Caco-2 (cell line): ENCODE measurements at regions not wholly inside any gene's neighbourhood (a gene's known extent, or its start where the extent isn't known, plus 50 kb on each side); places are given as distances from the start of the nearest gene placed in this dataset.

ENCODE experiments used
- BruUV-seq: library from RNA; stranded (reverse); fragments of 400-500 nt; replicated peaks from 2 replicates; lab custom pipeline; 2021; lab: Mats Ljungman, UMichigan
- CTCF ChIA-PET: fragments of 300-600 bp; sonication (Branson Sonifier 250); formaldehyde crosslinking; loops from one replicate; lab custom pipeline; 2022; ENCODE audit warnings: antibody characterized with exemption; lab: Charles Lee
- POLR2A ChIA-PET: fragments of 300-600 bp; sonication (Branson Sonifier 250); formaldehyde crosslinking; loops from one replicate; lab custom pipeline; 2022; ENCODE audit warnings: antibody characterized with exemption; lab: Charles Lee
- DNase-seq, 2 experiments: peaks; one replicate each; pipeline versions ENCODE4 v3.0.0 to v3.0.0-alpha.2; 2020 to 2022
- H3K27me3 ChIP-seq: replicated peaks from 2 replicates; pipeline ENCODE4 v1.6.0; 2011; ENCODE audit warnings: low read length; ENCODE audit not compliant: control insufficient read depth, insufficient read depth
- H3K36me3 ChIP-seq: 2 replicates; pipeline ENCODE4 v1.5.1; 2011; ENCODE audit warnings: low read length; ENCODE audit not compliant: control insufficient read depth, insufficient read depth
- H3K4me1 ChIP-seq: fragments of 250-450 bp; sonication (Bioruptor Pico); 2 replicates; pipeline ENCODE4 v1.5.1; 2020; ENCODE audit warnings: mild to moderate bottlenecking
- H3K4me3 ChIP-seq: 2 replicates; pipeline ENCODE4 v1.5.1; 2011; ENCODE audit warnings: low read depth, mild to moderate bottlenecking, control low read depth, low read length
- H3K9me3 ChIP-seq: fragments of 250-450 bp; sonication (Bioruptor Pico); 2 replicates; pipeline ENCODE4 v1.5.1; 2020; ENCODE audit warnings: mild to moderate bottlenecking, moderate library complexity
- H3K27ac Mint-ChIP-seq: one replicate; pipeline ENCODE4 v1.8.0; 2022; ENCODE audit warnings: mixed read lengths; ENCODE audit not compliant: unreplicated experiment
- H3K27me3 Mint-ChIP-seq: one replicate; pipeline ENCODE4 v1.8.0; 2022; ENCODE audit warnings: mixed read lengths; ENCODE audit not compliant: insufficient read depth, unreplicated experiment
- H3K36me3 Mint-ChIP-seq: one replicate; pipeline ENCODE4 v1.8.0; 2022; ENCODE audit warnings: mild to moderate bottlenecking, mixed read lengths; ENCODE audit not compliant: insufficient read depth, unreplicated experiment
- H3K4me1 Mint-ChIP-seq: one replicate; pipeline ENCODE4 v1.8.0; 2022; ENCODE audit warnings: low read depth, mixed read lengths; ENCODE audit not compliant: unreplicated experiment
- H3K4me3 Mint-ChIP-seq: one replicate; pipeline ENCODE4 v1.8.0; 2022; ENCODE audit warnings: mild to moderate bottlenecking, moderate library complexity, mixed read lengths; ENCODE audit not compliant: unreplicated experiment
- H3K9me3 Mint-ChIP-seq: one replicate; pipeline ENCODE4 v1.8.0; 2022; ENCODE audit warnings: mixed read lengths; ENCODE audit not compliant: unreplicated experiment
- intact Hi-C: fragments of 100-400 bp; cut with micrococcal nuclease; formaldehyde crosslinking; loops from one replicate; pipeline ENCODE4 v1.10.0; 2022; ENCODE audit not compliant: unreplicated experiment
- TF ChIP-seq, protein P1 (sequence below), 2 experiments: fragments of 200-600 bp in 1 of 2; IDR thresholded peaks; 1 replicate in 1 of 2; 2 replicates in 1 of 2; pipeline versions ENCODE4 v1.5.1 to v1.8.0; 2011 to 2022; ENCODE audit warnings: antibody characterized with exemption in 1 of 2, control low read depth in 1 of 2, inconsistent platforms in 1 of 2, low read depth in 1 of 2, low read length in 1 of 2, mild to moderate bottlenecking in 1 of 2, moderate library complexity in 1 of 2; ENCODE audit not compliant: insufficient read depth in 1 of 2, severe bottlenecking in 1 of 2, unreplicated experiment in 1 of 2

GRCh38 chr1:186738926-186739325 lies 58.7 kb upstream of the PTGS2 start:
- ChIA-PET POLR2A (no interaction called here), CTCF (no interaction called here)
- DNase-seq, result no peak
- H3K27me3 ChIP-seq, result no peaks in the 10 kb centered on the region
- no peaks in the 10 kb centered on the region for H3K4me1 ChIP-seq
- Mint-ChIP-seq H3K4me1 (peaks cover 4% of the 10 kb centered on the region), H3K27me3 (no peaks in the 10 kb centered on the region), H3K9me3 (no peaks in the 10 kb centered on the region), H3K36me3 (no peaks in the 10 kb centered on the region), H3K4me3 (no peak overlapping the region), H3K27ac (no peak overlapping the region)
- no peak overlapping the region for H3K4me3 ChIP-seq
- no peaks in the 10 kb centered on the region for H3K36me3 ChIP-seq
- BruUV-seq, result no TSS peak
- intact Hi-C loops, result no loop called here
- no peaks in the 10 kb centered on the region for H3K9me3 ChIP-seq
- TF ChIP-seq, protein P1, sequence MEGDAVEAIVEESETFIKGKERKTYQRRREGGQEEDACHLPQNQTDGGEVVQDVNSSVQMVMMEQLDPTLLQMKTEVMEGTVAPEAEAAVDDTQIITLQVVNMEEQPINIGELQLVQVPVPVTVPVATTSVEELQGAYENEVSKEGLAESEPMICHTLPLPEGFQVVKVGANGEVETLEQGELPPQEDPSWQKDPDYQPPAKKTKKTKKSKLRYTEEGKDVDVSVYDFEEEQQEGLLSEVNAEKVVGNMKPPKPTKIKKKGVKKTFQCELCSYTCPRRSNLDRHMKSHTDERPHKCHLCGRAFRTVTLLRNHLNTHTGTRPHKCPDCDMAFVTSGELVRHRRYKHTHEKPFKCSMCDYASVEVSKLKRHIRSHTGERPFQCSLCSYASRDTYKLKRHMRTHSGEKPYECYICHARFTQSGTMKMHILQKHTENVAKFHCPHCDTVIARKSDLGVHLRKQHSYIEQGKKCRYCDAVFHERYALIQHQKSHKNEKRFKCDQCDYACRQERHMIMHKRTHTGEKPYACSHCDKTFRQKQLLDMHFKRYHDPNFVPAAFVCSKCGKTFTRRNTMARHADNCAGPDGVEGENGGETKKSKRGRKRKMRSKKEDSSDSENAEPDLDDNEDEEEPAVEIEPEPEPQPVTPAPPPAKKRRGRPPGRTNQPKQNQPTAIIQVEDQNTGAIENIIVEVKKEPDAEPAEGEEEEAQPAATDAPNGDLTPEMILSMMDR (IDR thresholded peaks at IDR 0.05; ENCODE audit: insufficient read depth in 1 of 2, low read depth in 1 of 2, low read length in 1 of 2, severe bottlenecking in 1 of 2, unreplicated experiment in 1 of 2), result no peak

DNA sequence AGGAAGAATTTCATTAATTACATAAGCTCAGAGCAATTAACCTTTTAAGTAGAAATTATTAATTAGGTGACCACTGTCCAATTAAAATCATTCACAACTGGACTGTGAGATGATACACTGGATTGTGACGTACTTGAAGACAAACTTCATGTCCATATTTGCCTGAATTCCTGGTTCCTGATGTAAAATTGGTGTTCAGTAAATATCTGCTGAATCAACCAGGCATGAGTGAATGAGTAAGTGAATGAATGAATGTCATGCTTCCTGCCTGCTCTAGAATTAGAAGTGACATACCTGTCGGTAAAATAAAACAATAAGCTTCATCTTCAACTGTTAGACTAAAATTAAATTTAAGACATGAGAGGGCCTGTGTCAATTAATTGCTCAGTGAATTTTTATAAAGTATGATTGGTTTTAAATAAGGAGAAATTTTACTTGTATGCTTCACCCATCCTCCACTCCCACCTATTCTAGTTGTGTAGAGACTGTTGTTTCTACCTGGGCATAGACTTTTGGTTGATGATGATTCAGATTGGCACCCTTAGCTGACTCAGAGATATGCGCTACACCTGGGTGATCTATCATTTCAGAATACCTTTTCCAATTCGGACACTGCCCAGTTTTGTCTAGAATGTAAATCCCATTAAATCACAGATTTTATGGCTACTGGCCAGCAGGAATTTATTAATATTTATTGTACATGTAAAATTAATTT lies 56.9 kb upstream of the PTGS2 start:
- no peak overlapping the region for H3K4me3 ChIP-seq
- no peaks in the 10 kb centered on the region for H3K27me3 ChIP-seq
- TF ChIP-seq, protein P1 (IDR thresholded peaks at IDR 0.05; ENCODE audit: insufficient read depth in 1 of 2, low read depth in 1 of 2, low read length in 1 of 2, severe bottlenecking in 1 of 2, unreplicated experiment in 1 of 2), result no peak
- H3K9me3 ChIP-seq, result no peaks in the 10 kb centered on the region
- no peak for DNase-seq
- Mint-ChIP-seq H3K36me3 (no peaks in the 10 kb centered on the region), H3K27me3 (no peaks in the 10 kb centered on the region), H3K4me3 (no peak overlapping the region), H3K4me1 (peaks cover 4% of the 10 kb centered on the region), H3K9me3 (no peaks in the 10 kb centered on the region), H3K27ac (no peak overlapping the region)
- ChIA-PET CTCF (no interaction called here), POLR2A (no interaction called here)
- no TSS peak for BruUV-seq
- intact Hi-C loops, result no loop called here
- no peaks in the 10 kb centered on the region for H3K36me3 ChIP-seq
- no peaks in the 10 kb centered on the region for H3K4me1 ChIP-seq

DNA sequence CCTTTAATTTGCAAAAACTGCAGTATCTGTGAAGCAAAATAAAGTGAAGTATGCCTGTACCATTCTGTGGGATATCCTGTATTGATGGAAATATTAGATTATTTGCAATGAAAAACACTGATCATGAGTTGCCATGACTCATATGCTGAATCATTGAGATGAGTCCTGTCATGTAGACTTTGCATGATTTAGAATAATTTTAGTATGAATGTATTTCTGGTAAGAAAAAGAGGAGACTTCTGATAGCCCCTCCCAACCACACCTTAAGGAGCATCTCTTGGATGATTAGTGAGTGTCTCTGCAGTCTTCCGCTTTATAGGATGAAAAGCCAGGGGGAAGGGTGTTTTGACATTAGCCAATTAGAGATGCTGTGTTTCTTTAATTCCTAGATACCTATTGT lies 55.2 kb upstream of the PTGS2 start:
- no peaks in the 10 kb centered on the region for H3K27me3 ChIP-seq
- no peak for DNase-seq
- no peak overlapping the region for H3K27ac Mint-ChIP-seq
- ChIA-PET CTCF (no interaction called here), POLR2A (no interaction called here)
- H3K9me3 Mint-ChIP-seq, result no peaks in the 10 kb centered on the region
- H3K4me3 Mint-ChIP-seq, result no peak overlapping the region
- H3K36me3 Mint-ChIP-seq, result no peaks in the 10 kb centered on the region
- no peak overlapping the region for H3K4me3 ChIP-seq
- TF ChIP-seq, protein P1 (IDR thresholded peaks at IDR 0.05; ENCODE audit: insufficient read depth in 1 of 2, low read depth in 1 of 2, low read length in 1 of 2, severe bottlenecking in 1 of 2, unreplicated experiment in 1 of 2), result no peak
- H3K4me1 Mint-ChIP-seq, result peaks cover 4% of the 10 kb centered on the region
- no peaks in the 10 kb centered on the region for H3K9me3 ChIP-seq
- BruUV-seq, result no TSS peak
- H3K27me3 Mint-ChIP-seq, result no peaks in the 10 kb centered on the region
- no peaks in the 10 kb centered on the region for H3K36me3 ChIP-seq
- intact Hi-C loops, result no loop called here
- H3K4me1 ChIP-seq, result no peaks in the 10 kb centered on the region
